HepG2 (cell line): ENCODE measurements at regions not wholly inside any gene's neighbourhood (a gene's known extent, or its start where the extent isn't known, plus 50 kb on each side); places are given as distances from the start of the nearest gene placed in this dataset.

Experiments
- ARHGAP35 ChIP-seq: sonication (generic); formaldehyde crosslinking; IDR thresholded peaks from 2 replicates; pipeline ENCODE4 v1.9.0; 2022; ENCODE audit warnings: mild to moderate bottlenecking, inconsistent platforms, moderate library complexity, missing genetic modification reagents, borderline replicate concordance
- ATRX ChIP-seq: sonication (generic); formaldehyde crosslinking; IDR thresholded peaks from 2 replicates; pipeline ENCODE4 v1.4.0; 2020; ENCODE audit warnings: missing genetic modification reagents, borderline replicate concordance
- GMEB1 ChIP-seq: sonication (generic); formaldehyde crosslinking; IDR thresholded peaks from 2 replicates; pipeline ENCODE4 v1.5.1; 2020; ENCODE audit warnings: missing genetic modification reagents, mild to moderate bottlenecking, borderline replicate concordance
- HOXD1 ChIP-seq: sonication (generic); formaldehyde crosslinking; IDR thresholded peaks from 2 replicates; pipeline ENCODE4 v1.5.0; 2020; ENCODE audit warnings: missing genetic modification reagents
- JARID2 ChIP-seq: sonication (generic); formaldehyde crosslinking; IDR thresholded peaks from 2 replicates; pipeline ENCODE4 v1.8.1; 2023; ENCODE audit warnings: missing genetic modification reagents, inconsistent platforms; ENCODE audit not compliant: insufficient replicate concordance
- KMT2B ChIP-seq: IDR thresholded peaks from 2 replicates; pipeline ENCODE4 v1.6.1; 2016; ENCODE audit warnings: missing genetic modification reagents, missing compliant biosample characterization
- NCOR1 ChIP-seq: fragments of 200-600 bp; sonication (generic); IDR thresholded peaks from 2 replicates; pipeline ENCODE4 v1.7.0; 2017; ENCODE audit warnings: antibody characterized with exemption, low read length, borderline replicate concordance
- PHF20 ChIP-seq: sonication (generic); formaldehyde crosslinking; IDR thresholded peaks from 2 replicates; pipeline ENCODE4 v1.5.0; 2020; ENCODE audit warnings: mild to moderate bottlenecking, missing genetic modification reagents
- PITX1 ChIP-seq: sonication (generic); formaldehyde crosslinking; IDR thresholded peaks from 2 replicates; pipeline ENCODE4 v1.5.1; 2020; ENCODE audit warnings: mild to moderate bottlenecking, missing genetic modification reagents
- ZNF276 ChIP-seq: sonication (generic); formaldehyde crosslinking; IDR thresholded peaks from 2 replicates; pipeline ENCODE4 v1.4.0; 2020; ENCODE audit warnings: mild to moderate bottlenecking, low read depth, missing genetic modification reagents
- ZNF382 ChIP-seq: sonication (generic); formaldehyde crosslinking; IDR thresholded peaks from 2 replicates; pipeline ENCODE4 v1.5.0; 2020; ENCODE audit warnings: missing genetic modification reagents, mild to moderate bottlenecking, borderline replicate concordance
- ZNF484 ChIP-seq: sonication (generic); formaldehyde crosslinking; IDR thresholded peaks from 2 replicates; pipeline ENCODE4 v1.5.1; 2020; ENCODE audit warnings: mild to moderate bottlenecking, low read depth, missing genetic modification reagents, borderline replicate concordance
- ZNF597 ChIP-seq: sonication (generic); formaldehyde crosslinking; IDR thresholded peaks from 2 replicates; pipeline ENCODE4 v1.5.0; 2020; ENCODE audit warnings: missing genetic modification reagents
- TF ChIP-seq, protein P1 (sequence below): sonication (generic); formaldehyde crosslinking; IDR thresholded peaks from 2 replicates; pipeline ENCODE4 v1.5.0; 2020; ENCODE audit warnings: mild to moderate bottlenecking, missing genetic modification reagents
- TF ChIP-seq, protein P2 (sequence below): sonication (generic); formaldehyde crosslinking; IDR thresholded peaks from 2 replicates; pipeline ENCODE4 v1.4.0; 2020; ENCODE audit warnings: missing genetic modification reagents
- TF ChIP-seq, protein P3 (sequence below): sonication (generic); formaldehyde crosslinking; IDR thresholded peaks from 2 replicates; pipeline ENCODE4 v1.4.0; 2020; ENCODE audit warnings: mild to moderate bottlenecking, missing genetic modification reagents

GRCh38 chr19:37317403-37318209 is 53.3 kb upstream of the ZNF527 start (continued):
- TF ChIP-seq, protein P1, sequence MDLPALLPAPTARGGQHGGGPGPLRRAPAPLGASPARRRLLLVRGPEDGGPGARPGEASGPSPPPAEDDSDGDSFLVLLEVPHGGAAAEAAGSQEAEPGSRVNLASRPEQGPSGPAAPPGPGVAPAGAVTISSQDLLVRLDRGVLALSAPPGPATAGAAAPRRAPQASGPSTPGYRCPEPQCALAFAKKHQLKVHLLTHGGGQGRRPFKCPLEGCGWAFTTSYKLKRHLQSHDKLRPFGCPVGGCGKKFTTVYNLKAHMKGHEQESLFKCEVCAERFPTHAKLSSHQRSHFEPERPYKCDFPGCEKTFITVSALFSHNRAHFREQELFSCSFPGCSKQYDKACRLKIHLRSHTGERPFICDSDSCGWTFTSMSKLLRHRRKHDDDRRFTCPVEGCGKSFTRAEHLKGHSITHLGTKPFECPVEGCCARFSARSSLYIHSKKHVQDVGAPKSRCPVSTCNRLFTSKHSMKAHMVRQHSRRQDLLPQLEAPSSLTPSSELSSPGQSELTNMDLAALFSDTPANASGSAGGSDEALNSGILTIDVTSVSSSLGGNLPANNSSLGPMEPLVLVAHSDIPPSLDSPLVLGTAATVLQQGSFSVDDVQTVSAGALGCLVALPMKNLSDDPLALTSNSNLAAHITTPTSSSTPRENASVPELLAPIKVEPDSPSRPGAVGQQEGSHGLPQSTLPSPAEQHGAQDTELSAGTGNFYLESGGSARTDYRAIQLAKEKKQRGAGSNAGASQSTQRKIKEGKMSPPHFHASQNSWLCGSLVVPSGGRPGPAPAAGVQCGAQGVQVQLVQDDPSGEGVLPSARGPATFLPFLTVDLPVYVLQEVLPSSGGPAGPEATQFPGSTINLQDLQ (CRISPR knock-in tag): no peak
- no peak for TF ChIP-seq ZNF484
- no peak for TF ChIP-seq JARID2 (CRISPR knock-in tag)
- TF ChIP-seq KMT2B: peak; percentile 88
- no peak for TF ChIP-seq ZNF382 (CRISPR knock-in tag)
- TF ChIP-seq, protein P2, sequence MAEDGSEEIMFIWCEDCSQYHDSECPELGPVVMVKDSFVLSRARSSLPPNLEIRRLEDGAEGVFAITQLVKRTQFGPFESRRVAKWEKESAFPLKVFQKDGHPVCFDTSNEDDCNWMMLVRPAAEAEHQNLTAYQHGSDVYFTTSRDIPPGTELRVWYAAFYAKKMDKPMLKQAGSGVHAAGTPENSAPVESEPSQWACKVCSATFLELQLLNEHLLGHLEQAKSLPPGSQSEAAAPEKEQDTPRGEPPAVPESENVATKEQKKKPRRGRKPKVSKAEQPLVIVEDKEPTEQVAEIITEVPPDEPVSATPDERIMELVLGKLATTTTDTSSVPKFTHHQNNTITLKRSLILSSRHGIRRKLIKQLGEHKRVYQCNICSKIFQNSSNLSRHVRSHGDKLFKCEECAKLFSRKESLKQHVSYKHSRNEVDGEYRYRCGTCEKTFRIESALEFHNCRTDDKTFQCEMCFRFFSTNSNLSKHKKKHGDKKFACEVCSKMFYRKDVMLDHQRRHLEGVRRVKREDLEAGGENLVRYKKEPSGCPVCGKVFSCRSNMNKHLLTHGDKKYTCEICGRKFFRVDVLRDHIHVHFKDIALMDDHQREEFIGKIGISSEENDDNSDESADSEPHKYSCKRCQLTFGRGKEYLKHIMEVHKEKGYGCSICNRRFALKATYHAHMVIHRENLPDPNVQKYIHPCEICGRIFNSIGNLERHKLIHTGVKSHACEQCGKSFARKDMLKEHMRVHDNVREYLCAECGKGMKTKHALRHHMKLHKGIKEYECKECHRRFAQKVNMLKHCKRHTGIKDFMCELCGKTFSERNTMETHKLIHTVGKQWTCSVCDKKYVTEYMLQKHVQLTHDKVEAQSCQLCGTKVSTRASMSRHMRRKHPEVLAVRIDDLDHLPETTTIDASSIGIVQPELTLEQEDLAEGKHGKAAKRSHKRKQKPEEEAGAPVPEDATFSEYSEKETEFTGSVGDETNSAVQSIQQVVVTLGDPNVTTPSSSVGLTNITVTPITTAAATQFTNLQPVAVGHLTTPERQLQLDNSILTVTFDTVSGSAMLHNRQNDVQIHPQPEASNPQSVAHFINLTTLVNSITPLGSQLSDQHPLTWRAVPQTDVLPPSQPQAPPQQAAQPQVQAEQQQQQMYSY: no peak
- peak; percentile 50; the same call in 1 of the 2 replicates for TF ChIP-seq GMEB1 (CRISPR knock-in tag)
- TF ChIP-seq ZNF276 (CRISPR knock-in tag): no peak
- TF ChIP-seq, protein P3, sequence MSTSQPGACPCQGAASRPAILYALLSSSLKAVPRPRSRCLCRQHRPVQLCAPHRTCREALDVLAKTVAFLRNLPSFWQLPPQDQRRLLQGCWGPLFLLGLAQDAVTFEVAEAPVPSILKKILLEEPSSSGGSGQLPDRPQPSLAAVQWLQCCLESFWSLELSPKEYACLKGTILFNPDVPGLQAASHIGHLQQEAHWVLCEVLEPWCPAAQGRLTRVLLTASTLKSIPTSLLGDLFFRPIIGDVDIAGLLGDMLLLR (CRISPR knock-in tag): no peak
- TF ChIP-seq PHF20 (CRISPR knock-in tag): peak; percentile 88
- no peak; the same call in 1 of the 2 replicates for TF ChIP-seq NCOR1
- 0 out of 2 replicates have a peak, but pooled peaks have one; percentile 57 for TF ChIP-seq ARHGAP35 (CRISPR knock-in tag)
- TF ChIP-seq ZNF597: no peak
- no peak for TF ChIP-seq ATRX (CRISPR knock-in tag)
- no peak for TF ChIP-seq PITX1 (CRISPR knock-in tag)
- no peak for TF ChIP-seq HOXD1 (CRISPR knock-in tag)
